ENCODE measurements at regions not wholly inside any gene's neighbourhood (a gene's known extent, or its start where the extent isn't known, plus 50 kb on each side); places are given as distances from the start of the nearest gene placed in this dataset.

- Histone ChIP-seq H3K79me2 (ENCODE audit: low read length) (no peaks in the 10 kb centered on the region), H3K9me2 (replicated peaks; ENCODE audit: insufficient read depth, low read length) (no peaks in the 10 kb centered on the region), H4K20me1 (ENCODE audit: insufficient read depth, low read length) (no peaks in the 10 kb centered on the region), H3K4me2 (ENCODE audit: low read depth, low read length) (no peak overlapping the region), H3K4me1 (ENCODE audit: low read length) (no peaks in the 10 kb centered on the region), H3K4me3 (ENCODE audit: low read length) (no peak overlapping the region), H2AFZ (ENCODE audit: low read length) (no peak overlapping the region), H3F3A (ENCODE audit: insufficient read depth, low read length) (no peaks in the 10 kb centered on the region), H3K9ac (ENCODE audit: low read length) (no peak overlapping the region), H3K27me3 (replicated peaks; ENCODE audit: insufficient read depth, low read length) (no peaks in the 10 kb centered on the region), H3K27ac (ENCODE audit: low read length) (no peak overlapping the region), H3K9me3 (replicated peaks; ENCODE audit: insufficient read depth, low read length) (no peaks in the 10 kb centered on the region), H3K36me3 (replicated peaks; ENCODE audit: insufficient read depth, low read length) (no peaks in the 10 kb centered on the region)
- TF ChIP-seq EZH2 (optimal IDR thresholded peaks at IDR 0.05; ENCODE audit: low read depth, low read length) (no peak), EZH2phosphoT487 (IDR thresholded peaks at IDR 0.05; ENCODE audit: low read length) (no peak)
- TF ChIP-seq, protein P1, sequence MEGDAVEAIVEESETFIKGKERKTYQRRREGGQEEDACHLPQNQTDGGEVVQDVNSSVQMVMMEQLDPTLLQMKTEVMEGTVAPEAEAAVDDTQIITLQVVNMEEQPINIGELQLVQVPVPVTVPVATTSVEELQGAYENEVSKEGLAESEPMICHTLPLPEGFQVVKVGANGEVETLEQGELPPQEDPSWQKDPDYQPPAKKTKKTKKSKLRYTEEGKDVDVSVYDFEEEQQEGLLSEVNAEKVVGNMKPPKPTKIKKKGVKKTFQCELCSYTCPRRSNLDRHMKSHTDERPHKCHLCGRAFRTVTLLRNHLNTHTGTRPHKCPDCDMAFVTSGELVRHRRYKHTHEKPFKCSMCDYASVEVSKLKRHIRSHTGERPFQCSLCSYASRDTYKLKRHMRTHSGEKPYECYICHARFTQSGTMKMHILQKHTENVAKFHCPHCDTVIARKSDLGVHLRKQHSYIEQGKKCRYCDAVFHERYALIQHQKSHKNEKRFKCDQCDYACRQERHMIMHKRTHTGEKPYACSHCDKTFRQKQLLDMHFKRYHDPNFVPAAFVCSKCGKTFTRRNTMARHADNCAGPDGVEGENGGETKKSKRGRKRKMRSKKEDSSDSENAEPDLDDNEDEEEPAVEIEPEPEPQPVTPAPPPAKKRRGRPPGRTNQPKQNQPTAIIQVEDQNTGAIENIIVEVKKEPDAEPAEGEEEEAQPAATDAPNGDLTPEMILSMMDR (IDR thresholded peaks at IDR 0.05; ENCODE audit: low read length): no peak
- DNase-seq: no peak
Measured at GRCh38 chrX:43551590-43551989, 104.5 kb upstream of the MAOA start.

DNA sequence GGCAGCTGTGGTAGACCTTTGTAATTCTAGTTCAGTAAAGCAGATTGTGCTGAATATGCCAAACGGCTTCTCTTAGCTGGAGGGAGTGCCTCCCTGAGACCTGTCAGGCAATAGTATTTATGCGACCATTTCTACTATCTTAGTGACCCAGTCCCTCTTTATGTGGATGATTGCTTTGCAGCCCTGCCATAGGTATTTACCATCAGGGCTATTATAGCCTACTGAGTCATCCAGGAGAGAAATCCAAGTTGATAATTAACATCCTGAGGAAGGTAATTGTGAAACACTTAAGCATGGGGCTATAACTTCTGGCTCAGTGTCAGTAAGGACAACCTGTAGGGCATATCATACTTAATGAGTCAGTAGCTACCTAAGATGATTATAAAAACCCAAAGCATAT, 103.9 kb upstream of the MAOA start:
- Histone ChIP-seq H2AFZ (ENCODE audit: low read length) (no peak overlapping the region), H3K9ac (ENCODE audit: low read length) (no peak overlapping the region), H4K20me1 (ENCODE audit: insufficient read depth, low read length) (no peaks in the 10 kb centered on the region), H3K27me3 (replicated peaks; ENCODE audit: insufficient read depth, low read length) (no peaks in the 10 kb centered on the region), H3F3A (ENCODE audit: insufficient read depth, low read length) (no peaks in the 10 kb centered on the region), H3K4me1 (ENCODE audit: low read length) (no peaks in the 10 kb centered on the region), H3K9me3 (replicated peaks; ENCODE audit: insufficient read depth, low read length) (no peaks in the 10 kb centered on the region), H3K9me2 (replicated peaks; ENCODE audit: insufficient read depth, low read length) (no peaks in the 10 kb centered on the region), H3K4me3 (ENCODE audit: low read length) (no peak overlapping the region), H3K79me2 (ENCODE audit: low read length) (no peaks in the 10 kb centered on the region), H3K36me3 (replicated peaks; ENCODE audit: insufficient read depth, low read length) (no peaks in the 10 kb centered on the region), H3K27ac (ENCODE audit: low read length) (no peak overlapping the region), H3K4me2 (ENCODE audit: low read depth, low read length) (no peak overlapping the region)
- no peak for DNase-seq
- TF ChIP-seq EZH2 (optimal IDR thresholded peaks at IDR 0.05; ENCODE audit: low read depth, low read length): no peak
- TF ChIP-seq EZH2phosphoT487 (IDR thresholded peaks at IDR 0.05; ENCODE audit: low read length): no peak
- TF ChIP-seq, protein P1 (IDR thresholded peaks at IDR 0.05; ENCODE audit: low read length): no peak

DNA sequence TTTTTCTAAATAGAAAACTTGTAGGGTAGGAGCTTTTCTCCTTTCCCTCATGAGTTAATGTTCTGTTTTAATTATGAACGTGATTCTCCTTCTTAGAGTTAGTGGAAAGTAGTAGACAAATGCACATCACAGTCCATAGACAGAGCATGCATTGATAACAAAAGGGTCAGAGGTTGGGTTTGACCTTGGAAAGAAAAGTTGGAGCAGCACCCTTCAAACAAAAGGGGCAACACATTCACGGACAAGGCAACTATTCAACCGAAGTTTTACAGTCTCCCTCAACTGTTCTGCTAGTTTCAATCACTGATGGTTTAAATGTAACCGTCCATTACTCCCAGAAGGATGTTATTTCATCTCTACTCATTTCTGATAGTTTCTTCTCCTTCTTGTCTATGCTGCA, 103.4 kb upstream of the MAOA start:
- Histone ChIP-seq H3K9me3 (replicated peaks; ENCODE audit: insufficient read depth, low read length) (no peaks in the 10 kb centered on the region), H3K4me3 (ENCODE audit: low read length) (no peak overlapping the region), H3K9ac (ENCODE audit: low read length) (no peak overlapping the region), H2AFZ (ENCODE audit: low read length) (no peak overlapping the region), H3K36me3 (replicated peaks; ENCODE audit: insufficient read depth, low read length) (no peaks in the 10 kb centered on the region), H3K9me2 (replicated peaks; ENCODE audit: insufficient read depth, low read length) (no peaks in the 10 kb centered on the region), H3K27ac (ENCODE audit: low read length) (no peak overlapping the region), H3K27me3 (replicated peaks; ENCODE audit: insufficient read depth, low read length) (no peaks in the 10 kb centered on the region), H4K20me1 (ENCODE audit: insufficient read depth, low read length) (no peaks in the 10 kb centered on the region), H3K79me2 (ENCODE audit: low read length) (no peaks in the 10 kb centered on the region), H3K4me2 (ENCODE audit: low read depth, low read length) (no peak overlapping the region), H3K4me1 (ENCODE audit: low read length) (peaks cover 3% of the 10 kb centered on the region; the same call in 1 of the 2 replicates), H3F3A (ENCODE audit: insufficient read depth, low read length) (no peaks in the 10 kb centered on the region)
- DNase-seq: no peak
- no peak for TF ChIP-seq EZH2 (optimal IDR thresholded peaks at IDR 0.05; ENCODE audit: low read depth, low read length)
- TF ChIP-seq, protein P1 (IDR thresholded peaks at IDR 0.05; ENCODE audit: low read length): no peak
- no peak for TF ChIP-seq EZH2phosphoT487 (IDR thresholded peaks at IDR 0.05; ENCODE audit: low read length)
